GM12872 (cell line): ENCODE measurements at regions not wholly inside any gene's neighbourhood (a gene's known extent, or its start where the extent isn't known, plus 50 kb on each side); places are given as distances from the start of the nearest gene placed in this dataset.

Source experiments
- TF ChIP-seq, protein P1 (sequence below): IDR thresholded peaks from 3 replicates; pipeline ENCODE4 v1.5.1; 2011; ENCODE audit warnings: low read depth, mild to moderate bottlenecking, low read length, moderate library complexity; ENCODE audit not compliant: insufficient read depth

DNA sequence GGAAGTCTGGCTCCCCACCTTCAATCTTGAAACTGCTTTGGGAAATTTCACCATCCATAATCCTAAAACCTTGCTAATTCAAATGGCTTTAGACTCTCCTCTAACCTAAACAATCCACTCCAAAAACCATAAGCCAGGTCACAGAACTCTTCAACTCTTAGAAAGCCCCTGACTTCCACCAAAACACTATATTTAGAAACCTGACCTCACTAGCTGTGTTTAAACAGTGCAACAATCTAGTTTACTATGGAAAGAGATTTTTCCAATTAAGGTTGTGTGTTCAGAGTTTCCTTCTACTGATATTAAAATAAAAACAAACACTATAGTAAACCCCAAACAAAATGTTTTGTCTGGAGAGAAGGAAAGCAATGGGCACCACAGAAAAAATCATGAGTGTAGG lies 308.1 kb downstream of the OSR1 start:
- TF ChIP-seq, protein P1, sequence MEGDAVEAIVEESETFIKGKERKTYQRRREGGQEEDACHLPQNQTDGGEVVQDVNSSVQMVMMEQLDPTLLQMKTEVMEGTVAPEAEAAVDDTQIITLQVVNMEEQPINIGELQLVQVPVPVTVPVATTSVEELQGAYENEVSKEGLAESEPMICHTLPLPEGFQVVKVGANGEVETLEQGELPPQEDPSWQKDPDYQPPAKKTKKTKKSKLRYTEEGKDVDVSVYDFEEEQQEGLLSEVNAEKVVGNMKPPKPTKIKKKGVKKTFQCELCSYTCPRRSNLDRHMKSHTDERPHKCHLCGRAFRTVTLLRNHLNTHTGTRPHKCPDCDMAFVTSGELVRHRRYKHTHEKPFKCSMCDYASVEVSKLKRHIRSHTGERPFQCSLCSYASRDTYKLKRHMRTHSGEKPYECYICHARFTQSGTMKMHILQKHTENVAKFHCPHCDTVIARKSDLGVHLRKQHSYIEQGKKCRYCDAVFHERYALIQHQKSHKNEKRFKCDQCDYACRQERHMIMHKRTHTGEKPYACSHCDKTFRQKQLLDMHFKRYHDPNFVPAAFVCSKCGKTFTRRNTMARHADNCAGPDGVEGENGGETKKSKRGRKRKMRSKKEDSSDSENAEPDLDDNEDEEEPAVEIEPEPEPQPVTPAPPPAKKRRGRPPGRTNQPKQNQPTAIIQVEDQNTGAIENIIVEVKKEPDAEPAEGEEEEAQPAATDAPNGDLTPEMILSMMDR, result no peak

DNA sequence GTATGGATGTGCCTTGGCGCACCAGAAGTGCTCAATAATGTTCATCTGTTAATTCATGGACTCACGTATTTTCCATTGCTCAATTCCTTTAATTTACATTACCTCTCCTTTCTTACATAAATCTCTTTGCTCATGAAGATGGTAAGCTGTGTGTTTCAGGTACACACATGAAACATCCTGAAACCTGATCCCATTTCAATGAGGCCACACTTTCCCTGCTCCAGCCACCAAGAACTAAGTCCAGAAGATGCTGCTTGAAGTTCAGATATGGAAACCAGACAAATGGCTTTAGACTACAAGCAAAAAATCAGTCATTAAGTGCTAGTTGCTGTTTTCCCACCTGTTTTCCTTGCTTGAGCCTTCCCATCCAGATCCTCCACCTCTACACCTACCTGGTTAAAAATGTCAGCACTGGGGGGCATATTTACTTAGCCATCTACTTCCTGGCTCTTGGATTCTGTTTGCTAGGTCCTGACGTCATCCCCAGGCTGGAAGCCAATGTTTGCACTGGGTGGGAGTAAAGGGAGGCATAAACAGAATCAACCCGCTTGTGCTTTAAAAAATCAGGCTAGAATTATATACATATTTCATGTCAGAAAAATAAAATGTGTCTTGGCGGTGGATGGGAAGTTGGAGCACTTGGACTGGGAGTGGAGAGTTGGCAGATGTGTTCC lies 309.7 kb downstream of the OSR1 start:
- TF ChIP-seq, protein P1, result no peak

DNA sequence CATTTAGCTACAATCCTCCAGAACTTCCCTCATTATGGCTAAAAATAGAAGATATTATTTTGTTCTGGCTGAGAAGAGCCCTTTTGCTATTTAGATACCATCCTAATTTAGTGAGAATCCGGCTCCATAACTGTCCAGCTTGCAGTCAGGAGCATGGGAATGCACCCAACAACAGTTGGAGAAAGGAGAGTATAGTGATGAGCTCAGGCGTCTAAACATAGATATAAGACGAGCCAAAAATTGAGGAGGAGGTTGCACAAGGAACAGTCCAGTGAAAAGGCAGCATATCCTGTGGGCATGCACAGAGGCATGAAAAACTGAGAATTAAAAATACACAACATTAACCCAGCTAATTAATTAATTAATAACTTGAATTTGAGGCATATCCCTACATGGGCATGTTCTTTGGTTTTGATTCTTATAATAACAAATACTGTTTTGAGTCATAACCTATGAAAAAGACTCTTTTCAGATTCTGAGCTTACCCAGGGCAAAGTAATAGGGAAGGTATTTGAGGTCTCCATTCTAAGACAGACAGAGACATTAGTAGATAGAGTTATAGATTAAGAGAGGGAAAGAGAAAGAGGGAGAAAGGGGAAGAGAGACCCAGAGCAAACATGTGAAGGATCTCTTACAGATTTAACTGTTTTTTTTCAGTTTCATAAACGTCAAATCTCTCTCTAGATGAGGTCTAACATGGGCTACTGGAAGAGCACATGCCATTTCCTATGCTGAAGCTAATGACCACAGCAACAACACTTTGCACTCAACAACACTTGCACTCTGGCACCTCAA lies 311.2 kb downstream of the OSR1 start:
- TF ChIP-seq, protein P1, result no peak

DNA sequence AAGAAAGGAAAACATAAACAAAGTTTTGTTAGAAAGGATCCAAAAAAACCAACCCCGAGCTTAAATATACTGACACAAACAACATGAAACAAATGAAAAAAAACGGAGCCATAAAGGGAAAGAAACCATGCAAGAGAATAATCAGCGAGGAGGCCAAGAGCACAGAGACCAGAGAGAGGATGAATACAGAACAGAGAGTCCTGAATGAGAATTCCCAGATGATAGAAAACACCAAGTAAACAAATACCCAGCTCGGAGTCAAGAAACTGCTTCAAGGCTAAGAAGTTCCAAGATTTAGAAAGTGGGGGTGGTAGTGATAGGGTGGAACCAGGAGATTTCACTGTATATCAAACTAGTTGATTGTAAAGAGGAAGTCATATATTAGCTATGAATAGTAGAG lies 313.3 kb downstream of the OSR1 start:
- TF ChIP-seq, protein P1, result no peak

DNA sequence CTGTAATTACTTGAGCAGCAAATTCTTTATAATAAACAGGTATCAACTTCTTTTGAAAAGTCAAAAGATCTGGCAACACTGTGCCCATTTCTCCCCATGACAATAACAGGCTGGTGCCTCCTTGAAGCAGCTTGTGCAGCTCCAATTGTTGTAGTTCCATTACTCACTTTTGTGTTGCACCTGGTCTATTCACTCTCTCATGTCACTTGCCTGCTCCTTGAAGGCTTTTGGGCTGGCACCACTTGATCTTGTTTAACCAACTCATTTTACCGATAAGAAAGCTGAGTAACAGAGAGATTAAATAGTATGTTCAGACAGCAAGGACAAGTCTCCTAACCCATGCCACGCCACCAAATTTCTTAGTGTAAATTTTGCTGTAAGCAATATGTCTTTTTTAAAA lies 314.5 kb downstream of the OSR1 start:
- TF ChIP-seq, protein P1, result no peak

DNA sequence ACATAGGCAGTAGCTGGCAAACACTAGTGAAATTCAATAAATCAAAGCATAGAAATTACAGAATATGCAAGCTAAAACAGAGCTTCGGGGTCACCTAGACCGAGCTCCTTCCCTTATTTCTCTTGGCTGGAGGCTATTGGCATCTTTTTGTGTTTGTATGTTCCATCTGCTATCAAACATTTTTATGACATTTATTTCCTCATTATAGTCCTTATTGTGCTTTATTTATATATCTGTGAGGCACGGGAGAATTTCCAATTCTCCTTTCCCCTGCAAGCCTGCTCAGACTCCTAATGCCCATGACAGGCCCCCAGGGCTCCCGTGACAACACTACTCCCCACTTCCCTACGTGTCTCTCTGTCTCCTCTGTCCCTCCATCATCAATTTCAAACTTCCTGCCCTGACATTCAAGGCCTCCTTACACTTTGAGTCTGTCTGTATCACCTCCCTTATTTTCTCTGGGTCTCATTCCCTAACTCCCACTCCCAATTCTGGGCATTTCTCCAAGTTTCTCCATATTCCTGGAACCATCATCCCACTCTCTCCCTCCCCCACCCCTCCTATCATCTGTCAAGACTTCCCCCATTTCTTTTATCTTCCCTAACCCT lies 316.9 kb downstream of the OSR1 start:
- TF ChIP-seq, protein P1, result no peak

DNA sequence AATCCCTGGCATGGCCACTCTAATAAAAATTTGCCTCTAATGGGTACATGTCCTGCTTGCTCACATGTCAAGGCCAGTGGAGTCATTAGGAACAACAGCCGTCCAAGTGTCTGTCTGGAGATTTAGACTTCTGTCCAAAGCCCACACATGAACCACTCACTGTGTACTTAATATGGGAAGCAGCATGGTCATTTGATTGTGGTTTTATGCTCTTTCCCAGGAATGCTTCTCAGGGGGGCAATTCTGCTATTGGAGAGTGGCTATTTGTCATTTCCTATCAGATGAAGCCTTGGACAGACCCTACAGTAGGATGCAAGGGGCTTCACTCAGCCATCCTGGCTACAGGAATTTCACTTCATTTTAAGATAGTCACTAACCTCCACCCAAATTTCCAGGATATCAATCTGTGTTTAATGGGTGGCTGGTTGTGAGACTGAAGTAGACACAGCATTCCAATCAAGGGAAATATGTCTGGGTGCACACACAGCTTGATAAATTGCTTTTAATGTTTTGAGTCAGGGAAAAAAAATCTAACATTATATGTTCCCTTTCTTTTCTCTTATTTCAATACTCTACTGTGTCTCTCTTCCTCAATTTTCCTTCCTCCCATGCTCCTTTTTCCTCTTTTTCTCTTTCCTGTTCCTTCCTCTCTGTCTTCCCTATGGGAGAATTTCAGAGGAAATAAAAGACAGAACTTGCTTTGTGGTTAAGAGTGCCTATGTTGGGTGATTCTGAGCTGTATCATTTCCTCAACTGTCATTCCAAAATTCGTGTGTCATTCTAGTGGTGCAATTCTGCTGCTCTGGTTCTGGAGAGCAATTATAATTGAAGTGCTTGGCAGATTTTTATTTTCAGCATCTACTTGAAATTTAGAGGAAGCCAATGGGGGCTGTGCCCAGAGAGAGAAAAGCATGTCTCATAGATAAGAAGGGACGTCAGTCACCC lies 320.1 kb downstream of the OSR1 start:
- TF ChIP-seq, protein P1, result no peak
